Smooth muscle cell (in vitro differentiated cells): ENCODE measurements at regions not wholly inside any gene's neighbourhood (a gene's known extent, or its start where the extent isn't known, plus 50 kb on each side); places are given as distances from the start of the nearest gene placed in this dataset.

Experiments used
- DNase-seq: peaks from one replicate; lab custom pipeline; 2025; ENCODE audit not compliant: unreplicated experiment; lab: John Stamatoyannopoulos, UW
- H2AFZ ChIP-seq: fragments of 200-600 bp; sonication (generic); 2 replicates; pipeline ENCODE4 v1.6.0; 2016; ENCODE audit warnings: antibody characterized with exemption, low read depth, mild to moderate bottlenecking
- H3F3A ChIP-seq: fragments of 200-600 bp; sonication (generic); 2 replicates; pipeline ENCODE4 v1.6.0; 2017; ENCODE audit warnings: antibody characterized with exemption, low read depth
- H3K27ac ChIP-seq: fragments of 200-600 bp; sonication (generic); 2 replicates; pipeline ENCODE4 v1.5.1; 2016; ENCODE audit warnings: low read depth, mild to moderate bottlenecking
- H3K27me3 ChIP-seq: fragments of 200-600 bp; sonication (generic); 2 replicates; pipeline ENCODE4 v1.6.1; 2016; ENCODE audit warnings: low read depth, mild to moderate bottlenecking
- H3K36me3 ChIP-seq: fragments of 200-600 bp; sonication (generic); 2 replicates; pipeline ENCODE4 v1.5.1; 2016; ENCODE audit warnings: low read depth
- H3K4me1 ChIP-seq: fragments of 200-600 bp; sonication (generic); 2 replicates; pipeline ENCODE4 v1.5.1; 2016; ENCODE audit warnings: low read depth
- H3K4me2 ChIP-seq: fragments of 200-600 bp; sonication (generic); 2 replicates; pipeline ENCODE4 v1.6.0; 2016; ENCODE audit warnings: mild to moderate bottlenecking
- H3K4me3 ChIP-seq: fragments of 200-600 bp; sonication (generic); 2 replicates; pipeline ENCODE4 v1.5.1; 2016; ENCODE audit warnings: mild to moderate bottlenecking
- H3K79me2 ChIP-seq: fragments of 200-600 bp; sonication (generic); 2 replicates; pipeline ENCODE4 v1.6.0; 2016; ENCODE audit warnings: low read depth, mild to moderate bottlenecking
- H3K9ac ChIP-seq: fragments of 200-600 bp; sonication (generic); 2 replicates; pipeline ENCODE4 v1.6.0; 2016; ENCODE audit warnings: low read depth
- H3K9me3 ChIP-seq: fragments of 200-600 bp; sonication (generic); replicated peaks from 2 replicates; pipeline ENCODE4 v1.5.1; 2016; ENCODE audit warnings: low read depth
- H4K20me1 ChIP-seq: fragments of 200-600 bp; sonication (generic); 2 replicates; pipeline ENCODE4 v1.6.0; 2016; ENCODE audit warnings: low read depth
- WGBS: methylation state at CpG from one replicate; pipeline ENCODE4 v1.1.7; 2016; ENCODE audit warnings: low lambda C conversion rate; 5-methylcytosine and 5-hydroxymethylcytosine counted together
- TF ChIP-seq, protein P1 (sequence below): fragments of 200-600 bp; sonication (generic); IDR thresholded peaks from 2 replicates; pipeline ENCODE4 v1.5.1; 2017; ENCODE audit warnings: borderline replicate concordance, mild to moderate bottlenecking, antibody characterized with exemption; ENCODE audit not compliant: insufficient read depth, poor library complexity, severe bottlenecking

DNA sequence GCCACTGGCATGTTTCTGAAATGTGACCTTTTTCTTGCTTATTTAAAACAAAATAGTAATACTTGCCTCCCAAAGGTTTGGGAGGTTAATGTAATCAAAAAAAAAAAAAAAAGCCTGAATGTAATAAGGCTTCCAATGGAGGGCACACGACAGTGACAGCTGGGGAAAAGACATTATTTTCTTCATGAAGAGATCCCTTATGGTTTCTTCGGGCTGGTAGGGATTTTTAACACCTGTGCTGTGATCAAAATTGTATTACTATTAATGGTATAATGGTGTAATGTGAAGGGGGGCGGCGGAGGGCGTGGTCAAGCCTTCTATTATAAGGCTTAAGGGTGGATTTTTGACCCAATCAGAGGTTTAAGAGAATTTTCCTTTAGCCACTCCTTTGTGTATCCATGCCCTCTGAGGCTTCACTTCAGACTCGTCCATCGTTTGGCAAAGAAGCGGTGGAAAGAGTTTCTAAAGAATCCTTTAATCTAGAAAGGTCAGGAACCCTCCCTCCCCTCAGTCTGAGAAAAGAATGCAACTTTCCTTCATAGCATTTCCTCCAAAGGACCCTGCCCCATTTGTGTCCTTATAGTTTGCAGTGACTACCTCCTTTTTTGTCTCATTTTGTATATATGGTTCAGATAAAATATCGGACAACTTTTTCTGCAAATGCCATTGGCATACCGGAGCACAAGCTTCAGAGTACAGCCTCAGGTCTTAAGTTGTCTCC lies 89.5 kb upstream of the CHD2 start:
- 11% methylated on average over 10 of the region's 10 CpGs for WGBS
- Histone ChIP-seq H3K27me3 (no peaks in the 10 kb centered on the region), H3K36me3 (no peaks in the 10 kb centered on the region), H3K27ac (peak overlapping the region; percentile 92), H3K4me2 (peak overlapping the region; percentile 84), H3K4me1 (peaks cover 35% of the 10 kb centered on the region), H3F3A (peaks cover 11% of the 10 kb centered on the region), H3K9ac (peak overlapping the region; percentile 59), H3K79me2 (peaks cover 20% of the 10 kb centered on the region), H3K4me3 (peak overlapping the region; percentile 53), H4K20me1 (no peaks in the 10 kb centered on the region), H3K9me3 (no peaks in the 10 kb centered on the region), H2AFZ (no peak overlapping the region)
- no peak for DNase-seq
- TF ChIP-seq, protein P1, sequence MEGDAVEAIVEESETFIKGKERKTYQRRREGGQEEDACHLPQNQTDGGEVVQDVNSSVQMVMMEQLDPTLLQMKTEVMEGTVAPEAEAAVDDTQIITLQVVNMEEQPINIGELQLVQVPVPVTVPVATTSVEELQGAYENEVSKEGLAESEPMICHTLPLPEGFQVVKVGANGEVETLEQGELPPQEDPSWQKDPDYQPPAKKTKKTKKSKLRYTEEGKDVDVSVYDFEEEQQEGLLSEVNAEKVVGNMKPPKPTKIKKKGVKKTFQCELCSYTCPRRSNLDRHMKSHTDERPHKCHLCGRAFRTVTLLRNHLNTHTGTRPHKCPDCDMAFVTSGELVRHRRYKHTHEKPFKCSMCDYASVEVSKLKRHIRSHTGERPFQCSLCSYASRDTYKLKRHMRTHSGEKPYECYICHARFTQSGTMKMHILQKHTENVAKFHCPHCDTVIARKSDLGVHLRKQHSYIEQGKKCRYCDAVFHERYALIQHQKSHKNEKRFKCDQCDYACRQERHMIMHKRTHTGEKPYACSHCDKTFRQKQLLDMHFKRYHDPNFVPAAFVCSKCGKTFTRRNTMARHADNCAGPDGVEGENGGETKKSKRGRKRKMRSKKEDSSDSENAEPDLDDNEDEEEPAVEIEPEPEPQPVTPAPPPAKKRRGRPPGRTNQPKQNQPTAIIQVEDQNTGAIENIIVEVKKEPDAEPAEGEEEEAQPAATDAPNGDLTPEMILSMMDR, result no peak

DNA sequence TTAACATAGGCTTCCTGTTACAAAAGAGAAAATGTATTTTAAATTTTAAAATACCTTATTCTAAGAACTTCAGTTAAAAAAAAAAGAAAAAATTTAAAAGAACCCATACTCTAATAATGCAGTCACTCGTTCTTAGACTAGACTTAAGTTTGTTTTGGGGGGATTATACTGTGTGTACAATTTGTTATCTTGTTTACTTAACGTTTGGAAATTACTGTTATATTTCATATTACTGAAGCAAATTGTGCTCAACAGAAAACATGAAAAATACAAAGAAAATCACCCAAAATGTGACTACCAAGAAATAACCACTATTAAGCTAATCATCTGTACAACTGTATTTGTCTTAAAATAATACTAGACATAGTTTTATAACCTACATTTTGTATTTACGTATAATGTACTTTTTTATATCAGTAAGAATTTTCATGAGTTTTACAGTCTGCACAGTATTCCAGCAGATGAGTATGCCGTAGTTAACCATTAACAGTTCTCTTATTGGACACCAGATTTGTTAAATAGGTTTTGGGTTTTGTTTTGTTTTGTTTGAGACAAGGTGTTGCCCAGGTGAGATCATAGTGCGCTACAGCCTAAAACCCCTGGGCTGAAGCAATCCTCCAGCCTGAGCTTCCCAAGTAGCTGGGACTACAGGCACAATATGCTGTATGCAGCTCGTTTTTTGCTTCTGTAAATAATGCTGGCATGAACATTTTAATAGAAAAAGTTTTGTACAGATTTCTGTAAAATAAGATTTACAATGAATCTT lies 88.8 kb upstream of the CHD2 start:
- H3K36me3 ChIP-seq, result no peaks in the 10 kb centered on the region
- peaks cover 20% of the 10 kb centered on the region for H3K79me2 ChIP-seq
- 48% methylated on average over 6 of the region's 6 CpGs for WGBS
- H3K4me3 ChIP-seq, result peak overlapping the region; percentile 53
- peaks cover 11% of the 10 kb centered on the region for H3F3A ChIP-seq
- TF ChIP-seq, protein P1, result no peak
- H3K4me1 ChIP-seq, result peaks cover 35% of the 10 kb centered on the region
- H3K9ac ChIP-seq, result peak overlapping the region; percentile 59
- H3K27me3 ChIP-seq, result no peaks in the 10 kb centered on the region
- no peaks in the 10 kb centered on the region for H4K20me1 ChIP-seq
- peak overlapping the region; percentile 84 for H3K4me2 ChIP-seq
- no peak overlapping the region for H2AFZ ChIP-seq
- H3K27ac ChIP-seq, result peak overlapping the region; percentile 92
- H3K9me3 ChIP-seq, result no peaks in the 10 kb centered on the region
- no peak for DNase-seq

DNA sequence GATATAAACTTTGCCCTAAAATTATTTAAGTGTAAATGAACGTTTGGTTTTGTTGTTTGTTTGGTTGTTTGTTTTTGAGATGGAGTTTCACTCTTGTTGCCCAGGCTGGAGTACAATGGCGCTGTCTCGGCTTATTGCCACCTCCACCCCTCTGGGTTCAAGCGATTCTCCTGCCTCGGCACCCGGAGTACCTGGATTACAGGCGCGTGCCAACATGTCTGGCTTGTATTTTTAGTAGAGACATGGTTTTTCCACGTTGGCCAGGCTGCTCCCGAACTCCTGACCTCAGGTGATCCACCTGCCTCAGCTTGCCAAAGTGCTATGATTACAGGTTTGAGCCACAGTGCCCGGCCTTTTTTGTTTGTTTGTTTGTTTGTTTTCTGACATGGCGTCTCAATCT lies 87.9 kb upstream of the CHD2 start:
- WGBS, result 85% methylated on average over 12 of the region's 12 CpGs
- Histone ChIP-seq H3K4me1 (peaks cover 35% of the 10 kb centered on the region), H3K27me3 (no peaks in the 10 kb centered on the region), H3K36me3 (no peaks in the 10 kb centered on the region), H3K9ac (no peak overlapping the region), H3K9me3 (no peaks in the 10 kb centered on the region), H3K4me3 (no peak overlapping the region), H2AFZ (no peak overlapping the region), H3F3A (peaks cover 11% of the 10 kb centered on the region), H3K4me2 (no peak overlapping the region), H4K20me1 (no peaks in the 10 kb centered on the region), H3K27ac (peak overlapping the region; percentile 92), H3K79me2 (peaks cover 21% of the 10 kb centered on the region)
- TF ChIP-seq, protein P1, result no peak
- no peak for DNase-seq
